ENCODE measurements at regions not wholly inside any gene's neighbourhood (a gene's known extent, or its start where the extent isn't known, plus 50 kb on each side); places are given as distances from the start of the nearest gene placed in this dataset.
A peak's percentile ranks its signal among the peaks of the same experiment; 100 is the strongest.
"Not testable (repeated sequence)": the region's sequence is repeated elsewhere in the genome, so short reads cannot be mapped to it uniquely, and the experiment has no call there.

GRCh38 chr15:38631119-38632075 lies 66.8 kb upstream of the RASGRP1 start:
- peaks cover 3 to 12% (median 7%) of the 10 kb centered on the region in 3 donors for H3K4me1 Mint-ChIP-seq

GRCh38 chr15:38635170-38635569 lies 70.6 kb upstream of the RASGRP1 start:
- Mint-ChIP-seq H3K27ac (no peak overlapping the region), H3K9me3 (no peaks in the 10 kb centered on the region), H3K4me3 (no peak overlapping the region), H3K36me3 (no peaks in the 10 kb centered on the region), H3K27me3 (no peaks in the 10 kb centered on the region), H3K4me1 (peaks cover 3 to 18% (median 8%) of the 10 kb centered on the region in 3 donors)
- DNase-seq (no peak), ATAC-seq (ENCODE audit: low read depth in 2 of 2) (no peak)

More at GRCh38 chr15:38631119-38632075, 66.8 kb upstream of the RASGRP1 start:
- Mint-ChIP-seq H3K36me3 (no peaks in the 10 kb centered on the region), H3K9me3 (no peaks in the 10 kb centered on the region), H3K4me3 (no peak overlapping the region), H3K27ac (peak overlapping the region in 1 of 6 donors; percentile 41), H3K27me3 (no peaks in the 10 kb centered on the region)
- ATAC-seq (ENCODE audit: low read depth in 2 of 2) (no peak), DNase-seq (no peak)

DNA sequence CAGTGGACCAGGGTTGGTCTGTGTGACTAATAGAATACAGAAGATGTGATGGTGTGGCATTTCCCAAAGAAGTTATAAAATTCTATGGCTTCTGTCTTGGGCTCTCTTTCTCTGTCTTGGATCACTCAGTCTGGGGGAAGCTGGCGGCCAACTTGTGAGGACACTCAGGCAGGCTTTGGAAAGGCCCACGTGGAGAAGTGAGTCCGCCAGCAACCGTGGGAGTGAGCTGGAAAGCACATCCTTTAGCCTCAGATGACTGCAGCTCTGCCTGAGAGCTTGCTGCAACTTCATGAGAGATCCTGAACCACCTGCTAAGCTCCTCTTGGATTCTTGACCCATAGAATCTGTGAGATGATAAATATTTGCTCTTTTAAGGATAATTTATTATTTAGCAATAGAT lies 72.0 kb upstream of the RASGRP1 start:
- H3K27me3 Mint-ChIP-seq: no peaks in the 10 kb centered on the region
- H3K36me3 Mint-ChIP-seq: no peaks in the 10 kb centered on the region
- ATAC-seq (ENCODE audit: low read depth in 2 of 2): no peak
- H3K27ac Mint-ChIP-seq: no peak overlapping the region
- peaks cover 0 to 13% (median 10%) of the 10 kb centered on the region in 3 donors for H3K4me1 Mint-ChIP-seq
- no peak for DNase-seq
- no peaks in the 10 kb centered on the region for H3K9me3 Mint-ChIP-seq
- H3K4me3 Mint-ChIP-seq: no peak overlapping the region

GRCh38 chr15:38638126-38638525 lies 73.5 kb upstream of the RASGRP1 start:
- Mint-ChIP-seq H3K27me3 (no peaks in the 10 kb centered on the region), H3K27ac (peak overlapping the region in 1 of 6 donors; percentile 14), H3K9me3 (peaks cover 0 to 2% (median 0%) of the 10 kb centered on the region in 7 donors), H3K4me1 (peaks cover 7 to 25% (median 21%) of the 10 kb centered on the region in 3 donors), H3K4me3 (no peak overlapping the region), H3K36me3 (no peaks in the 10 kb centered on the region)
- DNase-seq (no peak), ATAC-seq (ENCODE audit: low read depth in 2 of 2) (no peak)

GRCh38 chr15:38638811-38639210 lies 74.2 kb upstream of the RASGRP1 start:
- H3K27ac Mint-ChIP-seq: peak overlapping the region in 1 of 6 donors; percentile 70
- no peak overlapping the region for H3K4me3 Mint-ChIP-seq
- H3K9me3 Mint-ChIP-seq: peaks cover 0 to 2% (median 0%) of the 10 kb centered on the region in 7 donors
- H3K36me3 Mint-ChIP-seq: no peaks in the 10 kb centered on the region
- DNase-seq (no peak), ATAC-seq (ENCODE audit: low read depth in 2 of 2) (no peak)
- H3K27me3 Mint-ChIP-seq: no peaks in the 10 kb centered on the region
- H3K4me1 Mint-ChIP-seq: peaks cover 13 to 30% (median 28%) of the 10 kb centered on the region in 3 donors

DNA sequence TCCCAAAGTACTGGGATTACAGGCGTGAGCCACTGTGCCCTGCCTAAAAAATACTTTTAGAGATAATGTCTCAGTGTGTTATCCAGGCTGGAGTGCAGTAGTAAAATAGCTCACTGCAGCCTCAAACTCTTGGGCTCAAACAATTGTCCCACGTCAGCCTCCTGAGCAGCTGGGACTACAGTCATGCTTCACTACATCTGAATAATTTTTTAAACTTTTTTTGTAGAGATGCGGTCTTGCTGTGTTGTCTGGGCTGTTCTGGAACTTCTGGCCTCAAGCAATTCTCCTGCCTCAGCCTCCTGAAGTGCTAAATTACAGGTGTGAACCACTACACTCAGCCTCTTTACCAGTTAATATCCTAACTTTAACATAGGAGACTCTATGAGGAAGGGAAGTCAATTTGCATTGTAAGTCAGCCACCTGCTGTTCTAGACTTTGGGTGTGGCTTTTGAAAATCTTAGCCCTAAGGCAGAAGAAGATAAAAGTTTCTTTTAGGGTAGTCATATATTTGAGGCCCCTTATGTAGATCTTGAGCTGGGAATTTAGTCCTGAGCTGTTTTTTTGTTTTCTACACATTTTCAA lies 78.2 kb upstream of the RASGRP1 start:
- no peaks in the 10 kb centered on the region for H3K36me3 Mint-ChIP-seq
- peak overlapping the region in 7 of 8 donors; percentile 5 to 79 (median 76) for H3K4me3 Mint-ChIP-seq
- H3K27me3 Mint-ChIP-seq: no peaks in the 10 kb centered on the region
- ATAC-seq (ENCODE audit: low read depth in 2 of 2) (peak; percentile 81 to 83), DNase-seq (no peak)
- peaks cover 0 to 4% (median 0%) of the 10 kb centered on the region in 7 donors for H3K9me3 Mint-ChIP-seq
- H3K4me1 Mint-ChIP-seq: peaks cover 13 to 35% (median 30%) of the 10 kb centered on the region in 3 donors
- peak overlapping the region in 3 of 6 donors; percentile 68 to 85 (median 84) for H3K27ac Mint-ChIP-seq

GRCh38 chr15:38644353-38644752 lies 79.7 kb upstream of the RASGRP1 start:
- H3K27ac Mint-ChIP-seq: peak overlapping the region in 1 of 6 donors; percentile 44
- peaks cover 17 to 41% (median 30%) of the 10 kb centered on the region in 3 donors for H3K4me1 Mint-ChIP-seq
- H3K9me3 Mint-ChIP-seq; ATAC-seq (ENCODE audit: low read depth in 2 of 2); DNase-seq; H3K4me3 Mint-ChIP-seq; H3K36me3 Mint-ChIP-seq; H3K27me3 Mint-ChIP-seq: not testable (repeated sequence)

- Mint-ChIP-seq H3K27me3 (no peaks in the 10 kb centered on the region), H3K36me3 (no peaks in the 10 kb centered on the region), H3K4me3 (no peak overlapping the region), H3K27ac (peak overlapping the region in 2 of 6 donors; percentile 58 to 94), H3K4me1 (peaks cover 30 to 57% (median 39%) of the 10 kb centered on the region in 3 donors), H3K9me3 (peaks cover 0 to 13% (median 0%) of the 10 kb centered on the region in 7 donors)
- DNase-seq: no peak
- no peak for ATAC-seq (ENCODE audit: low read depth in 2 of 2)
Observed at GRCh38 chr15:38646716-38647115, 82.1 kb upstream of the RASGRP1 start.

GRCh38 chr15:38647683-38648082 lies 83.1 kb upstream of the RASGRP1 start:
- Mint-ChIP-seq H3K4me3 (no peak overlapping the region), H3K9me3 (peaks cover 0 to 13% (median 0%) of the 10 kb centered on the region in 7 donors), H3K4me1 (peaks cover 35 to 57% (median 43%) of the 10 kb centered on the region in 3 donors), H3K36me3 (no peaks in the 10 kb centered on the region), H3K27ac (no peak overlapping the region), H3K27me3 (no peaks in the 10 kb centered on the region)
- DNase-seq: no peak
- no peak for ATAC-seq (ENCODE audit: low read depth in 2 of 2)

GRCh38 chr15:38648121-38648843 lies 83.7 kb upstream of the RASGRP1 start:
- H3K4me3 Mint-ChIP-seq: no peak overlapping the region
- H3K27me3 Mint-ChIP-seq: no peaks in the 10 kb centered on the region
- H3K27ac Mint-ChIP-seq: peak overlapping the region in 2 of 6 donors; percentile 1 to 29
- peaks cover 37 to 58% (median 44%) of the 10 kb centered on the region in 3 donors for H3K4me1 Mint-ChIP-seq
- DNase-seq: no peak
- no peaks in the 10 kb centered on the region for H3K36me3 Mint-ChIP-seq
- ATAC-seq (ENCODE audit: low read depth in 2 of 2): no peak
- peaks cover 0 to 13% (median 0%) of the 10 kb centered on the region in 7 donors for H3K9me3 Mint-ChIP-seq

DNA sequence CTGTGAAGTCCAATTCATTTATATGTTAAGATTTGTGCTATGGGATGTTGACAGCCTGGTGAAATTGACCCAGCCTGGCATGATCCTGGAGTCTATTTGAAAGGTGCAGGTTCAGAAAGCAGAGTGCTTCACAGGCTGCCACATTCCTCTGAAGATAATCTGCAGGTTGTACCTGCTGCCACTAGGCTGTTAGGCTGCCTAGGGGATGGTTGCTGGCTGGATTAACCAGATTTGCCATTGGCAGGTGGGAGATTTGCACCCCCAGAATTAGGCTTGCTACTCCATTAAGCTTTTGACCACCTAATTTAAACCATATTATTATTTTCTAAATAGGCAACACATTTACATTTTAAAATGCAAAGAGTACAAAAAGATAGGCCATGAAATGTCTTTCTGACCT lies 85.8 kb upstream of the RASGRP1 start:
- peak; percentile 15 to 16 for ATAC-seq (ENCODE audit: low read depth in 2 of 2)
- H3K27me3 Mint-ChIP-seq: no peaks in the 10 kb centered on the region
- no peak for DNase-seq

DNA sequence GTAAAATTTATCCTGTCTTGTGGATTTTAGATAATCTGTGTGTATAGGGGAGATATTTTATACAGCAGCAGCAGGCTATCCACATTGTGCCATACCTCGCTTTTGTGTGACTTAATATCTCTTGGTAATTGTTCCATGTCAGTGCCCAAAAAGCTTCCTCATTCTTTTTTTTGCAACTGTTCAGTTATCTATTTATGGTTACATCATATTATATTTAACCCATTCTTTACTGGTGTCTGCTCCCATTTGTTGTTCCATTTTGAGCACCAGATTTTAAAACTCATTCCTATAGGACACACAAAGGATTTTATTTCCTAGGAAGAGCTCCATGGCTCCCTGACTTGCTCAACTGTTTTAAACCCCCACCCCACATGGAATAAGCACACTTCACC lies 86.3 kb upstream of the RASGRP1 start:
- H3K9me3 Mint-ChIP-seq: peaks cover 0 to 11% (median 0%) of the 10 kb centered on the region in 7 donors
- peak overlapping the region; percentile 82 to 93 (median 88) for H3K4me3 Mint-ChIP-seq
- ATAC-seq (ENCODE audit: low read depth in 2 of 2) (peak; percentile 85 to 86), DNase-seq (peak; percentile 76)
- no peaks in the 10 kb centered on the region for H3K27me3 Mint-ChIP-seq
- H3K36me3 Mint-ChIP-seq: no peaks in the 10 kb centered on the region
- peak overlapping the region; percentile 92 to 98 (median 96) for H3K27ac Mint-ChIP-seq
- peaks cover 39 to 58% (median 46%) of the 10 kb centered on the region in 3 donors for H3K4me1 Mint-ChIP-seq

More for the DNA sequence above, 85.8 kb upstream of the RASGRP1 start:
- Mint-ChIP-seq H3K36me3 (no peaks in the 10 kb centered on the region), H3K4me1 (peaks cover 39 to 58% (median 46%) of the 10 kb centered on the region in 3 donors), H3K27ac (peak overlapping the region; percentile 92 to 98 (median 96)), H3K4me3 (peak overlapping the region; percentile 82 to 93 (median 88)), H3K9me3 (peaks cover 0 to 11% (median 0%) of the 10 kb centered on the region in 7 donors)

Data from naive B cell (primary cell).